Body of pancreas (tissue), 4 donors: ENCODE measurements at regions not wholly inside any gene's neighbourhood (a gene's known extent, or its start where the extent isn't known, plus 50 kb on each side); places are given as distances from the start of the nearest gene placed in this dataset.

Experiments used
- CTCF ChIP-seq, 7 experiments: fragments of 450-650 bp in 4 of 7; fragments of 200-600 bp in 3 of 7; sonication (generic) in 3 of 7; IDR thresholded peaks; one replicate each; pipeline ENCODE4 v1.5.1; 2016 to 2019; ENCODE audit warnings: antibody characterized with exemption in 7 of 7
- POLR2A ChIP-seq, 3 donors: fragments of 450-650 bp; IDR thresholded peaks; one replicate each; pipeline ENCODE4 v1.6.1; 2016; ENCODE audit warnings: antibody characterized with exemption in 3 of 3, mild to moderate bottlenecking in 2 of 3

- TF ChIP-seq CTCF (IDR thresholded peaks at IDR 0.05): no peak
- TF ChIP-seq POLR2A (IDR thresholded peaks at IDR 0.05): no peak
Measured at GRCh38 chr5:159705948-159706347, 210.3 kb upstream of the ADRA1B start.
